GM18870 (cell line): ENCODE measurements at regions not wholly inside any gene's neighbourhood (a gene's known extent, or its start where the extent isn't known, plus 50 kb on each side); places are given as distances from the start of the nearest gene placed in this dataset.
"Not testable (repeated sequence)": the region's sequence is repeated elsewhere in the genome, so short reads cannot be mapped to it uniquely, and the experiment has no call there.

ENCODE experiments used
- ATAC-seq: cut with Tn5 transposase; IDR thresholded peaks from one replicate; pipeline ENCODE4 v1.9.1; 2021; ENCODE audit warnings: moderate library complexity; ENCODE audit not compliant: unreplicated experiment

- no peak for ATAC-seq
Observed at GRCh38 chr3:26964313-26964712, 341.7 kb downstream of the LRRC3B start.

GRCh38 chr3:26964836-26965235 lies 342.3 kb downstream of the LRRC3B start:
- no peak for ATAC-seq

- ATAC-seq, result no peak
Observed at GRCh38 chr3:26967501-26967900, 344.9 kb downstream of the LRRC3B start.

- ATAC-seq, result no peak
Observed at GRCh38 chr3:26984416-26985390, 362.1 kb downstream of the LRRC3B start.

GRCh38 chr3:26989037-26989436 lies 366.5 kb downstream of the LRRC3B start:
- ATAC-seq, result no peak

GRCh38 chr3:26997226-26997625 lies 372.0 kb downstream of the NEK10 start:
- ATAC-seq, result no peak

- ATAC-seq, result no peak
Observed at GRCh38 chr3:27010834-27011233, 358.3 kb downstream of the NEK10 start.

- ATAC-seq, result no peak
Observed at GRCh38 chr3:27022096-27022761, 347.0 kb downstream of the NEK10 start.

GRCh38 chr3:27024493-27024892 lies 344.7 kb downstream of the NEK10 start:
- no peak for ATAC-seq

- no peak for ATAC-seq
Observed at GRCh38 chr3:27025718-27026117, 343.5 kb downstream of the NEK10 start.

GRCh38 chr3:27031476-27031875 lies 337.7 kb downstream of the NEK10 start:
- no peak for ATAC-seq

- no peak for ATAC-seq
Observed at GRCh38 chr3:27034255-27034654, 334.9 kb downstream of the NEK10 start.

GRCh38 chr3:27040674-27041073 lies 328.5 kb downstream of the NEK10 start:
- ATAC-seq, result no peak

GRCh38 chr3:27042541-27042940 lies 326.6 kb downstream of the NEK10 start:
- not testable (repeated sequence) for ATAC-seq

GRCh38 chr3:27043328-27043955 lies 325.7 kb downstream of the NEK10 start:
- ATAC-seq, result no peak

GRCh38 chr3:27044931-27045481 lies 324.2 kb downstream of the NEK10 start:
- no peak for ATAC-seq

- no peak for ATAC-seq
Observed at GRCh38 chr3:27046351-27046750, 322.8 kb downstream of the NEK10 start.

- peak; percentile 57 for ATAC-seq
Observed at GRCh38 chr3:27049792-27050191, 319.4 kb downstream of the NEK10 start.

- ATAC-seq, result not testable (repeated sequence)
Observed at GRCh38 chr3:27051527-27051926, 317.7 kb downstream of the NEK10 start.

GRCh38 chr3:27056326-27056725 lies 312.9 kb downstream of the NEK10 start:
- ATAC-seq, result no peak

- ATAC-seq, result no peak
Observed at GRCh38 chr3:27059489-27059888, 309.7 kb downstream of the NEK10 start.
